ENCODE measurements at regions not wholly inside any gene's neighbourhood (a gene's known extent, or its start where the extent isn't known, plus 50 kb on each side); places are given as distances from the start of the nearest gene placed in this dataset.

DNA sequence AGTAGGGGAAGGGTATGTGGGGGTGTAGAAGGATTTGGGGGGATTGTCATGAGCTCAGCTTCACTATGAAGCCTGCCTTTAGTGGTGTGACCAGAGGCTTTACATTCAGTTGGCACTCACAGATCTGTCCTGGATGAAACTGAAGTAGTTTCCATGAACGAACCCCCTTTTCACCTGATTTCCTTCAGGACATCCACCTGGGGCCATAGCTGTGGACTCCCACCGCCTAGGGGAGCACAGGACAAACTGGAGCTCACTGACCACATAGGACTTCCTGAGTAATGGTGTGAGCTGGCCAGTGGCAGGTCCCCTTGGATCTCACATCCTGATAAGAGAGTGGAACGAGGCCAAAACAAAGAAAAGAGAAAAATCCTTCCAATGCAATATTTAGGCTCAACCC lies 54.1 kb downstream of the MRPL57 start (continued):
- TF ChIP-seq TSHZ2 (CRISPR knock-in tag; IDR thresholded peaks at IDR 0.05) (no peak), ZNF565 (CRISPR knock-in tag; conservative IDR thresholded peaks at IDR 0.05; ENCODE audit: low read depth) (no peak)

GRCh38 chr13:21231426-21231940 lies 55.0 kb downstream of the MRPL57 start:
- no peak for ATAC-seq
- no peak for TF ChIP-seq ISL1 (CRISPR knock-in tag; IDR thresholded peaks at IDR 0.05)
- no peak for TF ChIP-seq BACH2 (CRISPR knock-in tag; IDR thresholded peaks at IDR 0.05; ENCODE audit: borderline replicate concordance)
- TF ChIP-seq TOX (CRISPR knock-in tag; IDR thresholded peaks at IDR 0.05; ENCODE audit: borderline replicate concordance) = no peak
- TF ChIP-seq, protein P1, sequence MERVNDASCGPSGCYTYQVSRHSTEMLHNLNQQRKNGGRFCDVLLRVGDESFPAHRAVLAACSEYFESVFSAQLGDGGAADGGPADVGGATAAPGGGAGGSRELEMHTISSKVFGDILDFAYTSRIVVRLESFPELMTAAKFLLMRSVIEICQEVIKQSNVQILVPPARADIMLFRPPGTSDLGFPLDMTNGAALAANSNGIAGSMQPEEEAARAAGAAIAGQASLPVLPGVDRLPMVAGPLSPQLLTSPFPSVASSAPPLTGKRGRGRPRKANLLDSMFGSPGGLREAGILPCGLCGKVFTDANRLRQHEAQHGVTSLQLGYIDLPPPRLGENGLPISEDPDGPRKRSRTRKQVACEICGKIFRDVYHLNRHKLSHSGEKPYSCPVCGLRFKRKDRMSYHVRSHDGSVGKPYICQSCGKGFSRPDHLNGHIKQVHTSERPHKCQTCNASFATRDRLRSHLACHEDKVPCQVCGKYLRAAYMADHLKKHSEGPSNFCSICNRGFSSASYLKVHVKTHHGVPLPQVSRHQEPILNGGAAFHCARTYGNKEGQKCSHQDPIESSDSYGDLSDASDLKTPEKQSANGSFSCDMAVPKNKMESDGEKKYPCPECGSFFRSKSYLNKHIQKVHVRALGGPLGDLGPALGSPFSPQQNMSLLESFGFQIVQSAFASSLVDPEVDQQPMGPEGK (CRISPR knock-in tag; IDR thresholded peaks at IDR 0.05; ENCODE audit: borderline replicate concordance) = no peak
- TF ChIP-seq, protein P2, sequence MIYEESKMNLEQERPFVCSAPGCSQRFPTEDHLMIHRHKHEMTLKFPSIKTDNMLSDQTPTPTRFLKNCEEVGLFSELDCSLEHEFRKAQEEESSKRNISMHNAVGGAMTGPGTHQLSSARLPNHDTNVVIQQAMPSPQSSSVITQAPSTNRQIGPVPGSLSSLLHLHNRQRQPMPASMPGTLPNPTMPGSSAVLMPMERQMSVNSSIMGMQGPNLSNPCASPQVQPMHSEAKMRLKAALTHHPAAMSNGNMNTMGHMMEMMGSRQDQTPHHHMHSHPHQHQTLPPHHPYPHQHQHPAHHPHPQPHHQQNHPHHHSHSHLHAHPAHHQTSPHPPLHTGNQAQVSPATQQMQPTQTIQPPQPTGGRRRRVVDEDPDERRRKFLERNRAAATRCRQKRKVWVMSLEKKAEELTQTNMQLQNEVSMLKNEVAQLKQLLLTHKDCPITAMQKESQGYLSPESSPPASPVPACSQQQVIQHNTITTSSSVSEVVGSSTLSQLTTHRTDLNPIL (CRISPR knock-in tag; IDR thresholded peaks at IDR 0.05; ENCODE audit: low read depth) = no peak
- TF ChIP-seq OSR1 (CRISPR knock-in tag; IDR thresholded peaks at IDR 0.05) = no peak

DNA sequence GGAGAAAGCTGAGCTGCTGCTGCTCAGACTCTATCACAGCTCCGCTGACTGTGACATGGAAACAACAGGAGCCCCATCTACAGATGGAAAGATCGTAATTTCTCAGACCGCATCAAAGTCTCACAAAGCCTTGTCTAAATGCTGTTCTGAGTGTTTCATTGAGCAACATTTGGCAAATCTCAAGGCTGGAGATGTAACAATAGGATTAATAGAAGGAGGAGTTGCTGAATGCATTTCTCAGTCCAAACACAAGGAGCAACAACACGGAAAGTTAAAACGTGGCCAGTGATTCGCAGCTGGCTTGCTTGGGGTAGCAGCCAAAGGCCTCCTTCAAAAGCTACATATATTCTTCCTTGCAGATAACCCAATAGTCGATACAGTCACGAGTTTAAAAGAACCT lies 55.7 kb downstream of the MRPL57 start:
- no peak for TF ChIP-seq TOX (CRISPR knock-in tag; IDR thresholded peaks at IDR 0.05; ENCODE audit: borderline replicate concordance)
- no peak for ATAC-seq

DNA sequence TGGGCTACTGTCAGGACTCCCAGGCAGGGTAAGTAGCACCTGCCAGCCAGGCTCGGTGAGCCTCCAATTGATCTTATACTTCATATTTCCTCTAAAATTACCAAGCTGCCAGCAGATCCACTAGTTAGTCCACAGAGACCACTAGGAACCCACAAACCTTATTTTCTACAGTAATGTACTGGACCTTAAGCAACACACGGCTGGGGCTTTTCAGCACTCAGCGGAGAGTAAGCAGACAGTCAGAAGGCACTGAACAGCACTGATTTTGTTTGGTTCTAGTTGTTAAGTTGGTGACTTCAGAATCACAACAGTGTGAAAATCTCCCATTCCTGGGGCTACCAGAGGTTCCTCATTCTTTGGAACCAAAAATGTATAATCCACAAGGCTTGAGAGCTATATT lies 56.1 kb downstream of the MRPL57 start:
- TF ChIP-seq ESRRG (CRISPR knock-in tag; IDR thresholded peaks at IDR 0.05) (no peak), CSDC2 (CRISPR knock-in tag; IDR thresholded peaks at IDR 0.05) (no peak), ZFP3 (CRISPR knock-in tag; IDR thresholded peaks at IDR 0.05) (no peak), TCF4 (CRISPR knock-in tag; IDR thresholded peaks at IDR 0.05; ENCODE audit: borderline replicate concordance) (no peak), ZC3H10 (CRISPR knock-in tag; IDR thresholded peaks at IDR 0.05) (no peak), OSR1 (CRISPR knock-in tag; IDR thresholded peaks at IDR 0.05) (no peak), GLIS3 (CRISPR knock-in tag; IDR thresholded peaks at IDR 0.05) (no peak), RARB (CRISPR knock-in tag; IDR thresholded peaks at IDR 0.05) (no peak), ZNF8 (CRISPR knock-in tag; IDR thresholded peaks at IDR 0.05) (no peak), ZFP30 (CRISPR knock-in tag; IDR thresholded peaks at IDR 0.05) (no peak), ZNF565 (CRISPR knock-in tag; conservative IDR thresholded peaks at IDR 0.05; ENCODE audit: low read depth) (no peak), ZNF70 (CRISPR knock-in tag; IDR thresholded peaks at IDR 0.05) (no peak), TSHZ2 (CRISPR knock-in tag; IDR thresholded peaks at IDR 0.05) (no peak), ARNTL (CRISPR knock-in tag; IDR thresholded peaks at IDR 0.05; ENCODE audit: borderline replicate concordance, low read depth) (no peak), PPARA (CRISPR knock-in tag; IDR thresholded peaks at IDR 0.05; ENCODE audit: borderline replicate concordance) (no peak), TOX (CRISPR knock-in tag; IDR thresholded peaks at IDR 0.05; ENCODE audit: borderline replicate concordance) (no peak)
- TF ChIP-seq, protein P3, sequence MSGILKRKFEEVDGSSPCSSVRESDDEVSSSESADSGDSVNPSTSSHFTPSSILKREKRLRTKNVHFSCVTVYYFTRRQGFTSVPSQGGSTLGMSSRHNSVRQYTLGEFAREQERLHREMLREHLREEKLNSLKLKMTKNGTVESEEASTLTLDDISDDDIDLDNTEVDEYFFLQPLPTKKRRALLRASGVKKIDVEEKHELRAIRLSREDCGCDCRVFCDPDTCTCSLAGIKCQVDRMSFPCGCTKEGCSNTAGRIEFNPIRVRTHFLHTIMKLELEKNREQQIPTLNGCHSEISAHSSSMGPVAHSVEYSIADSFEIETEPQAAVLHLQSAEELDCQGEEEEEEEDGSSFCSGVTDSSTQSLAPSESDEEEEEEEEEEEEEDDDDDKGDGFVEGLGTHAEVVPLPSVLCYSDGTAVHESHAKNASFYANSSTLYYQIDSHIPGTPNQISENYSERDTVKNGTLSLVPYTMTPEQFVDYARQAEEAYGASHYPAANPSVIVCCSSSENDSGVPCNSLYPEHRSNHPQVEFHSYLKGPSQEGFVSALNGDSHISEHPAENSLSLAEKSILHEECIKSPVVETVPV (CRISPR knock-in tag; IDR thresholded peaks at IDR 0.05) = no peak
- TF ChIP-seq, protein P4, sequence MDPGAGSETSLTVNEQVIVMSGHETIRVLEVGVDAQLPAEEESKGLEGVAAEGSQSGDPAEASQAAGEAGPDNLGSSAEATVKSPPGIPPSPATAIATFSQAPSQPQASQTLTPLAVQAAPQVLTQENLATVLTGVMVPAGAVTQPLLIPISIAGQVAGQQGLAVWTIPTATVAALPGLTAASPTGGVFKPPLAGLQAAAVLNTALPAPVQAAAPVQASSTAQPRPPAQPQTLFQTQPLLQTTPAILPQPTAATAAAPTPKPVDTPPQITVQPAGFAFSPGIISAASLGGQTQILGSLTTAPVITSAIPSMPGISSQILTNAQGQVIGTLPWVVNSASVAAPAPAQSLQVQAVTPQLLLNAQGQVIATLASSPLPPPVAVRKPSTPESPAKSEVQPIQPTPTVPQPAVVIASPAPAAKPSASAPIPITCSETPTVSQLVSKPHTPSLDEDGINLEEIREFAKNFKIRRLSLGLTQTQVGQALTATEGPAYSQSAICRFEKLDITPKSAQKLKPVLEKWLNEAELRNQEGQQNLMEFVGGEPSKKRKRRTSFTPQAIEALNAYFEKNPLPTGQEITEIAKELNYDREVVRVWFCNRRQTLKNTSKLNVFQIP (CRISPR knock-in tag; IDR thresholded peaks at IDR 0.05; ENCODE audit: borderline replicate concordance, low read depth) = no peak
- TF ChIP-seq, protein P2 (CRISPR knock-in tag; IDR thresholded peaks at IDR 0.05; ENCODE audit: low read depth) = no peak
- ATAC-seq = no peak
